ENCODE measurements at regions not wholly inside any gene's neighbourhood (a gene's known extent, or its start where the extent isn't known, plus 50 kb on each side); places are given as distances from the start of the nearest gene placed in this dataset.
"Not testable (repeated sequence)": the region's sequence is repeated elsewhere in the genome, so short reads cannot be mapped to it uniquely, and the experiment has no call there.

DNA sequence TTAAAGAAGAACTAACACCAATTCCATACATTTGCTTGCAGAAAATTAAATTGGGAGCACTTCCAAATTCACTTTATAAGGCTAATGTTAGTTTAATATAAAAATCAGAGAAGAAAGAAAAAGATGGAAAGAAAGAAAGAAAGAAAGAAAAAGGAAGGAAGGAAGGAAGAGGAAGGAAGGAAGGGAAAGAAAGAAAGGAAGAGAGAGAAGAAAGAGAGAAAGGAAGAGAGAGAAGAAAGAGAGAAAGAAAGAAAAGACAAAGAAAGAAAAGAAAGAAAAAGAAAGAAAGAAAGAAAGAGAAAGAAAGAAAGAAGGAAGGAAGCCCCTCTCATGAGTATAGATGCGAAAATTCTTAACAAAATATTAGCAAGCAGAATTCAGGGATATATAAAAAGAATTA, 267.7 kb downstream of the RPAP3 start:
- H3K9me3 ChIP-seq (ENCODE audit: control insufficient read depth, insufficient read depth, low read length): no peaks in the 10 kb centered on the region
- H3K4me1 ChIP-seq (ENCODE audit: control insufficient read depth, insufficient read depth, low read length): no peaks in the 10 kb centered on the region
- no peaks in the 10 kb centered on the region for H3K36me3 ChIP-seq (ENCODE audit: control insufficient read depth, insufficient read depth, low read length)
- no CpG with 5 or more reads among the region's 1 CpG for WGBS (ENCODE audit: insufficient coverage, insufficient read length)
- DNase-seq (ENCODE audit: low read depth, low spot score): no peak
- no peak overlapping the region for H3K4me3 ChIP-seq (ENCODE audit: low read length)
- H3K27me3 ChIP-seq (ENCODE audit: control insufficient read depth, insufficient read depth, low read length): no peaks in the 10 kb centered on the region
- H3K27ac ChIP-seq (ENCODE audit: low read length): no peak overlapping the region

DNA sequence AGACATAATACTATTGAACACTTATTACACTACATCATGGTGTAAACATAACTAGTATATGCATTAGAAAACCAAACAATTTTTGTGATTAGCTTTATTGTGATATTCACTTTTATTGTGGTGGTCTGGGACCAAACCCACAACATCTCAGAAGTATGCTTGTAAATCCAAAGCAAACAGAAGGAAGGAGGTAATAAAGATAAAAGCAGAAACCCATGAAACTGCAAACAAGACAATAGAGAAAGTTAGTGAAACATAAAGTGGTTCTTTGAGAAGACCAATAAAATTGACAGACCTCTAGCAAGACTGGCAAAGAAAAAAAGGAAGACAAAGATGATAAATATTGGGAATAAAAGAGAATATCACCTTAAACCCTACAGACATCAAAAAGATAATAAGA, 268.3 kb downstream of the RPAP3 start:
- Histone ChIP-seq H3K4me3 (ENCODE audit: low read length) (no peak overlapping the region), H3K27me3 (ENCODE audit: control insufficient read depth, insufficient read depth, low read length) (no peaks in the 10 kb centered on the region), H3K36me3 (ENCODE audit: control insufficient read depth, insufficient read depth, low read length) (no peaks in the 10 kb centered on the region), H3K27ac (ENCODE audit: low read length) (no peak overlapping the region), H3K4me1 (ENCODE audit: control insufficient read depth, insufficient read depth, low read length) (no peaks in the 10 kb centered on the region), H3K9me3 (ENCODE audit: control insufficient read depth, insufficient read depth, low read length) (no peaks in the 10 kb centered on the region)
- no peak for DNase-seq (ENCODE audit: low read depth, low spot score)

DNA sequence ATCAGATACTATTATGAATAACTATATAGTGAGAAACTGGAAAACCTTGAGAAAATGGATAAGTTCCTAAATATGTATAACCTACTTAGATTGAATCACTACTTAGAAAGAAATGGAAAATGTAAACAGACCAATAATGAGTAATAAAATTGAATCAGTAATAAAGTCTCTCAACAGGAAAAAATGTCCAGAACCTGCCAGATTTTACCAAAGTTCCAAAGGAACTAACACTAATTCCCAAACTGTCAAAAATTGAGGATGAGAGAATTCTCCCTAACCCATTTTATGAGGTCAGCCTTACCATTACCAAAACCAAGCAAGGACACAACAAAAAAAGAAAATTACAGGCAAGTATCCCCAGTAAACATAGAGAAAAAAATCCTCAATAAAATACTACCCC, 272.0 kb downstream of the RPAP3 start:
- H3K4me1 ChIP-seq (ENCODE audit: control insufficient read depth, insufficient read depth, low read length): no peaks in the 10 kb centered on the region
- no peak overlapping the region for H3K27ac ChIP-seq (ENCODE audit: low read length)
- H3K9me3 ChIP-seq (ENCODE audit: control insufficient read depth, insufficient read depth, low read length): no peaks in the 10 kb centered on the region
- no peak overlapping the region for H3K4me3 ChIP-seq (ENCODE audit: low read length)
- H3K36me3 ChIP-seq (ENCODE audit: control insufficient read depth, insufficient read depth, low read length): no peaks in the 10 kb centered on the region
- DNase-seq (ENCODE audit: low read depth, low spot score): no peak
- no peaks in the 10 kb centered on the region for H3K27me3 ChIP-seq (ENCODE audit: control insufficient read depth, insufficient read depth, low read length)

DNA sequence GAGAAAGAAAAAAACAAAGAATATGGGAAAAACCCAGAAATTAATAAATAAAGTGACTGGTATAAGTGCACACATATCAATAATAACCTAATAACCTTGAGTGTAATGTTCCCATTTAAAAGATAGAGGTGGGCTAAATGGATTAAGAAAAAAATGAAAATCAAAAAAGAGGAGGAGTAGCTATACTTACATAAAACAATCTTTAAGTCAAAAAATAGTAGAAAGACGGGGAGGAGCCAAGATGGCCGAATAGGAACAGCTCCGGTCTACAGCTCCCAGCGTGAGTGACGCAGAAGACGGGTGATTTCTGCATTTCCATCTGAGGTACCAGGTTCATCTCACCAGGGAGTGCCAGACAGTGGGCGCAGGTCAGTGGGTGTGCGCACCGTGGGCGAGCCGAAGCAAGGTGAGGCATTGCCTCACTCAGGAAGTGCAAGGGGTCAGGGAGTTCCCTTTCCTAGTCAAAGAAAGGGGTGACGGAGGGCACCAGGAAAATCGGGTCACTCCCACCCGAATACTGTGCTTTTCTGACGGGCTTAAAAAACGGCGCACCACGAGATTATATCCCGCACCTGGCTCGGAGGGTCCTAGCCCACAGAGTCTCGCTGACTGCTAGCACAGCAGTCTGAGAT, 279.0 kb downstream of the RPAP3 start:
- WGBS (ENCODE audit: insufficient coverage, insufficient read length): no CpG with 5 or more reads among the region's 21 CpGs
- DNase-seq (ENCODE audit: low read depth, low spot score); H3K36me3 ChIP-seq (ENCODE audit: control insufficient read depth, insufficient read depth, low read length); H3K9me3 ChIP-seq (ENCODE audit: control insufficient read depth, insufficient read depth, low read length); H3K4me3 ChIP-seq (ENCODE audit: low read length); H3K4me1 ChIP-seq (ENCODE audit: control insufficient read depth, insufficient read depth, low read length); H3K27me3 ChIP-seq (ENCODE audit: control insufficient read depth, insufficient read depth, low read length); H3K27ac ChIP-seq (ENCODE audit: low read length): not testable (repeated sequence)

DNA sequence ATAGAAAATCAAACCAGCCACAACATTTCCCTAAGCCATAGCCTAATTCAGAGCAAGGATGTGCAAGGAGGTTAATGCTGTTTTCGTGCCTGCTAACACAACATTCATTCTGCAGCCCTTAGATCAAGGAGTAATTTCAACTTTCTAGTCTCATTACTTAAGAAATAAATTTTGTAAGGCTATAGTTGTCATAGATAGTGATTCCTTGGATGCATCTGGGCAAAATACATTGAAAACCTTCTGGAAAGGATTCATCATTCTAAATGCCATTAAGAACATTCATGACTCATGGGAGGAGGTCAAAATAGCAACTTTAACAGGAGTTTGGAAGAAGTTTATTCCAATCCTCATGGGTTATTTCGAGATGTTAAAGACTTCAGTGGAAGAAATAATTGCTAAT, 283.2 kb downstream of the RPAP3 start:
- DNase-seq (ENCODE audit: low read depth, low spot score): no peak
- WGBS (ENCODE audit: insufficient coverage, insufficient read length): no CpG with 5 or more reads among the region's 2 CpGs
- no peaks in the 10 kb centered on the region for H3K27me3 ChIP-seq (ENCODE audit: control insufficient read depth, insufficient read depth, low read length)
- H3K4me3 ChIP-seq (ENCODE audit: low read length): no peak overlapping the region
- H3K36me3 ChIP-seq (ENCODE audit: control insufficient read depth, insufficient read depth, low read length): no peaks in the 10 kb centered on the region
- H3K4me1 ChIP-seq (ENCODE audit: control insufficient read depth, insufficient read depth, low read length): no peaks in the 10 kb centered on the region
- no peaks in the 10 kb centered on the region for H3K9me3 ChIP-seq (ENCODE audit: control insufficient read depth, insufficient read depth, low read length)
- H3K27ac ChIP-seq (ENCODE audit: low read length): no peak overlapping the region

DNA sequence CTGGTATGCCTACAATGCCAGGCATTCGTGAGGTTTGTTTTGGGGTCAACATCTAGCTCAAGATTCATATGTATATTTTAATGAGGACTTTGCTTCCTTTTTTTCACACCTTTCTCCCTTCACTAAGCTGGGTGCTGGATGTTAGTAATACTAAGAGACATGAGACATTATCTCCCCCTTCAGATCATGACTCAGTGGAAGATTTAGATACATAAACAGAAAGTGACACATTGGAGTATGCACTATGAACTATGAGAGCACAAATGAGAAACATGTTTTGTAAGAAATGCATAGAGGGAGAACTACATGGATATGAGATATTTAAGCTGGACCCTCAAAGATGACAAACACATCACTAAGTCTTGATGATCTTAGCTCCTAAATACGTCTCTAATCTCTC, 286.3 kb downstream of the RPAP3 start:
- Histone ChIP-seq H3K4me1 (ENCODE audit: control insufficient read depth, insufficient read depth, low read length) (no peaks in the 10 kb centered on the region), H3K4me3 (ENCODE audit: low read length) (no peak overlapping the region), H3K27me3 (ENCODE audit: control insufficient read depth, insufficient read depth, low read length) (no peaks in the 10 kb centered on the region), H3K27ac (ENCODE audit: low read length) (no peak overlapping the region), H3K36me3 (ENCODE audit: control insufficient read depth, insufficient read depth, low read length) (no peaks in the 10 kb centered on the region), H3K9me3 (ENCODE audit: control insufficient read depth, insufficient read depth, low read length) (no peaks in the 10 kb centered on the region)
- DNase-seq (ENCODE audit: low read depth, low spot score): no peak
- WGBS (ENCODE audit: insufficient coverage, insufficient read length): no CpG with 5 or more reads among the region's 2 CpGs

DNA sequence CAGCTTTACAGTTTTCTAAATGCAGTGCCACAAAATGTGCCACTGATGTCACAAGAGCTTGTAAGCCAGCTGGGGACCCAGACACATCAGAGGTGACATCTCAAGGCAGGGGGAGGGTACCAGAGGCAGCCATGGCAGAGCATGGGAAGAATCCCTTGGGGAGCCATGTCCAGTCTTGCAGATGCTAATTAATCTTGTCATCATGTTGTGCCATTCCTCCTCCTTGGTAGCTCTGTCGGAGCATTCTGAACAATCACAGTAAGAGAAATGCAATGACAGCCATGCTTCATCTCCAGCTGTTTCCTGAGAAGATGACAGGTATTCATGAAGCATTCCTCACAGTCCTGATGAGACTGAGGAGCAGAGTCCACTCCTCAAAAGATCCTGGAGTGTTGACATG, 287.9 kb downstream of the RPAP3 start:
- Histone ChIP-seq H3K27me3 (ENCODE audit: control insufficient read depth, insufficient read depth, low read length) (no peaks in the 10 kb centered on the region), H3K27ac (ENCODE audit: low read length) (no peak overlapping the region), H3K4me1 (ENCODE audit: control insufficient read depth, insufficient read depth, low read length) (no peaks in the 10 kb centered on the region), H3K9me3 (ENCODE audit: control insufficient read depth, insufficient read depth, low read length) (no peaks in the 10 kb centered on the region), H3K4me3 (ENCODE audit: low read length) (no peak overlapping the region), H3K36me3 (ENCODE audit: control insufficient read depth, insufficient read depth, low read length) (no peaks in the 10 kb centered on the region)
- no CpG with 5 or more reads among the region's 1 CpG for WGBS (ENCODE audit: insufficient coverage, insufficient read length)
- no peak for DNase-seq (ENCODE audit: low read depth, low spot score)

DNA sequence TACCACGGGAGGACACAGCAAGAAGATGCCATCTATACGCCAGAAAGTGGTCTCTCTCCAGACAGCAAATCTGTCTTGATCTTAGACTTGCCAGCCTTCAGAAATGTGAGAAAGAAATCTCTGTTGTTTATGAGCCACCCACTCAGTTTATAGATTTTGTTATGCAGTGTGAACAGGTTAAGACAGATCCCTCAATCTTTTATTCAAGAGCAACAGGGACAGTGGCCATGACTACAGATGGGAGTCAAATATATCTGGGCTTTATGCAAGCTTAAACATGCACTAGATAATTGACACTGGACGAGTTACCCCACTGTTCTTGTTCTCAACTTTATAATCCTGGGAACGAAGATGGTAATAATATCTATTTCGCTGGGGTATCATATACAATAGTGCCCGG, 288.7 kb downstream of the RPAP3 start:
- no peaks in the 10 kb centered on the region for H3K4me1 ChIP-seq (ENCODE audit: control insufficient read depth, insufficient read depth, low read length)
- no peaks in the 10 kb centered on the region for H3K36me3 ChIP-seq (ENCODE audit: control insufficient read depth, insufficient read depth, low read length)
- H3K27me3 ChIP-seq (ENCODE audit: control insufficient read depth, insufficient read depth, low read length): no peaks in the 10 kb centered on the region
- H3K27ac ChIP-seq (ENCODE audit: low read length): no peak overlapping the region
- H3K4me3 ChIP-seq (ENCODE audit: low read length): no peak overlapping the region
- no peaks in the 10 kb centered on the region for H3K9me3 ChIP-seq (ENCODE audit: control insufficient read depth, insufficient read depth, low read length)
- DNase-seq (ENCODE audit: low read depth, low spot score): no peak
- no CpG with 5 or more reads among the region's 6 CpGs for WGBS (ENCODE audit: insufficient coverage, insufficient read length)

DNA sequence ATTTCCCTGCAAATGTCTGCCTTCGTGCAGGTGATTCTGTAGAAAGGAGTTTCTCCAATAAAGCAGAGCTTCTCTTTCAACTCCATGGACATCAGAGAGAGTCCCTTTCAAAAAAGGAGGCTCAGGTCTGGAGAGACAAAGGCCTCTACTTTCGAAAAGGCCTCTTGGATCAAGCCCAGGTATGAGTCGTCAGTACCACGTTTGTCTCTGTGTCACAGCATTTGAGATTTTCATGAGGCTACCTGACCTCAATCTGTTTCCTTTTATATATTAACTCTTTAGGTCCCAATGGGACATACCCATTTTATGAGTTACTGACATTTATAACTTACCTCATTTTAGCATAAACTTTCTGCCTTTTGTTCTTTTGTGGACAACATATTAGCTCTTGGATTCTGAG, 290.8 kb downstream of the RPAP3 start:
- H3K9me3 ChIP-seq (ENCODE audit: control insufficient read depth, insufficient read depth, low read length): no peaks in the 10 kb centered on the region
- no peak for DNase-seq (ENCODE audit: low read depth, low spot score)
- no CpG with 5 or more reads among the region's 4 CpGs for WGBS (ENCODE audit: insufficient coverage, insufficient read length)

DNA sequence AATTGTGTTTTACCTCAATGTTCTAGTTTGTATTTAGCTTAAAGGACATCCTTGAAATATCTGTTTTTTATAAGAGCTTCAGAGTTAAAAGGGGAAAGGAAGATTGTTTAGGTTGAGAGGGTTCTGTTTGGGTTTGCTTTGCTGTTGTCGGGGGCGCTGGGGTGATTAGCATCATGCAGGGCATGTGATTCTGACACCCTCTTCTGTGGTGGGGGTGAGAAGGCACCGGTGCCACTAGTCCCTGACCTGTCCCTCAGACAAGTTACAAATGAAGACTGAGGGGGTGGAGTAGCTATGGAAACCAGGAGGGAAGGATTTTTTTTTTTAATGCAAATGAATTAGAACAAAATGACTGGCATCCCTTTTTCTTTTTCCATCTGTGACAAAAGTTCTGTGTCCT, 291.3 kb downstream of the RPAP3 start:
- no peak for DNase-seq (ENCODE audit: low read depth, low spot score)
- Histone ChIP-seq H3K36me3 (ENCODE audit: control insufficient read depth, insufficient read depth, low read length) (no peaks in the 10 kb centered on the region), H3K4me3 (ENCODE audit: low read length) (no peak overlapping the region), H3K4me1 (ENCODE audit: control insufficient read depth, insufficient read depth, low read length) (no peaks in the 10 kb centered on the region), H3K27me3 (ENCODE audit: control insufficient read depth, insufficient read depth, low read length) (no peaks in the 10 kb centered on the region), H3K9me3 (ENCODE audit: control insufficient read depth, insufficient read depth, low read length) (no peaks in the 10 kb centered on the region), H3K27ac (ENCODE audit: low read length) (no peak overlapping the region)
- WGBS (ENCODE audit: insufficient coverage, insufficient read length): no CpG with 5 or more reads among the region's 3 CpGs

More for the DNA sequence above, 290.8 kb downstream of the RPAP3 start:
- no peaks in the 10 kb centered on the region for H3K4me1 ChIP-seq (ENCODE audit: control insufficient read depth, insufficient read depth, low read length)
- H3K27me3 ChIP-seq (ENCODE audit: control insufficient read depth, insufficient read depth, low read length): no peaks in the 10 kb centered on the region
- no peak overlapping the region for H3K4me3 ChIP-seq (ENCODE audit: low read length)
- no peaks in the 10 kb centered on the region for H3K36me3 ChIP-seq (ENCODE audit: control insufficient read depth, insufficient read depth, low read length)
- H3K27ac ChIP-seq (ENCODE audit: low read length): no peak overlapping the region

DNA sequence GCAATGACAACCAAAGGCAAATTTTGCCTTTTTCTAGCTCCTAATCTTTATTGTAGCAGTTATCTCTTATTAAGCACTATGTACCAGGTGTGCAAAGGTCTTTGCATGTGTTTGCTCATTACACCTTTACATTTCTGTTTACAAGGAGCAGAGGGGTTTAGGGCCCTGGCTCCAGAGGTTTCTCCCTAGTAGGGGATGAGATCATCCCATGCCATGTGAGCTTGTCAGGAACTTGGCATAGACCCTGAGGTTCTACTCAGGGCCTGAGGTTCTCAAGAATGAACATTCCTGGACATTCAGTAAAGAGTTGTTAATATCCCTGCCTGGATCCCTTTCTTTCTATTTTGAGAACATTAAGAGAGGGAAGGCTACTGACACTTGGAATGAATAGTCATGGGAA, 292.0 kb downstream of the RPAP3 start:
- Histone ChIP-seq H3K27ac (ENCODE audit: low read length) (no peak overlapping the region), H3K27me3 (ENCODE audit: control insufficient read depth, insufficient read depth, low read length) (no peaks in the 10 kb centered on the region), H3K4me3 (ENCODE audit: low read length) (no peak overlapping the region), H3K9me3 (ENCODE audit: control insufficient read depth, insufficient read depth, low read length) (no peaks in the 10 kb centered on the region), H3K4me1 (ENCODE audit: control insufficient read depth, insufficient read depth, low read length) (no peaks in the 10 kb centered on the region), H3K36me3 (ENCODE audit: control insufficient read depth, insufficient read depth, low read length) (no peaks in the 10 kb centered on the region)
- DNase-seq (ENCODE audit: low read depth, low spot score): no peak

All from iPS DF 6.9 (cell line).